Skeletal muscle satellite cell (primary cell): ENCODE measurements at regions not wholly inside any gene's neighbourhood (a gene's known extent, or its start where the extent isn't known, plus 50 kb on each side); places are given as distances from the start of the nearest gene placed in this dataset.
"Not testable (repeated sequence)": the region's sequence is repeated elsewhere in the genome, so short reads cannot be mapped to it uniquely, and the experiment has no call there.

Experiments
- H3K27me3 ChIP-seq: 2 replicates; pipeline ENCODE4 v1.7.0; 2013; ENCODE audit warnings: low read length; ENCODE audit not compliant: control insufficient read depth, insufficient read depth
- H3K36me3 ChIP-seq: 2 replicates; pipeline ENCODE4 v1.7.0; 2013; ENCODE audit warnings: mild to moderate bottlenecking, control low read depth, low read length; ENCODE audit not compliant: insufficient read depth
- H3K4me1 ChIP-seq: 2 replicates; pipeline ENCODE4 v1.7.0; 2013; ENCODE audit warnings: low read length; ENCODE audit not compliant: control insufficient read depth, insufficient read depth
- H3K4me2 ChIP-seq: 2 replicates; pipeline ENCODE4 v1.7.0; 2013; ENCODE audit warnings: mild to moderate bottlenecking, low read length
- H3K4me3 ChIP-seq: 2 replicates; pipeline ENCODE4 v1.7.0; 2013; ENCODE audit warnings: low read length
- H3K9ac ChIP-seq: 2 replicates; pipeline ENCODE4 v1.7.0; 2013; ENCODE audit warnings: mild to moderate bottlenecking, low read depth, low read length, moderate library complexity
- H3K9me3 ChIP-seq: replicated peaks from 2 replicates; pipeline ENCODE4 v1.7.0; 2013; ENCODE audit warnings: mild to moderate bottlenecking, control low read depth, low read length

- H3K27me3 ChIP-seq, H3K4me2 ChIP-seq, H3K36me3 ChIP-seq, H3K4me3 ChIP-seq, H3K4me1 ChIP-seq, H3K9ac ChIP-seq, H3K9me3 ChIP-seq: not testable (repeated sequence)
Measured at GRCh38 chr4:110399046-110399445, 76.9 kb upstream of the ENPEP start.

GRCh38 chr4:110396963-110397362 lies 79.0 kb upstream of the ENPEP start:
- Histone ChIP-seq H3K27me3 (peaks cover 4% of the 10 kb centered on the region), H3K4me3 (no peak overlapping the region), H3K9ac (no peak overlapping the region), H3K4me2 (no peak overlapping the region), H3K36me3 (no peaks in the 10 kb centered on the region), H3K4me1 (no peaks in the 10 kb centered on the region), H3K9me3 (no peaks in the 10 kb centered on the region)

GRCh38 chr4:110395421-110395820 lies 80.5 kb upstream of the ENPEP start:
- Histone ChIP-seq H3K4me3 (no peak overlapping the region), H3K27me3 (peaks cover 4% of the 10 kb centered on the region), H3K36me3 (no peaks in the 10 kb centered on the region), H3K9ac (no peak overlapping the region), H3K4me2 (no peak overlapping the region), H3K9me3 (no peaks in the 10 kb centered on the region), H3K4me1 (no peaks in the 10 kb centered on the region)

- Histone ChIP-seq H3K36me3 (no peaks in the 10 kb centered on the region), H3K27me3 (peaks cover 4% of the 10 kb centered on the region), H3K4me3 (no peak overlapping the region), H3K4me1 (no peaks in the 10 kb centered on the region), H3K4me2 (no peak overlapping the region), H3K9ac (no peak overlapping the region), H3K9me3 (no peaks in the 10 kb centered on the region)
Measured at GRCh38 chr4:110394871-110395270, 81.1 kb upstream of the ENPEP start.

- no peaks in the 10 kb centered on the region for H3K27me3 ChIP-seq
Measured at GRCh38 chr4:110381784-110382183, 94.2 kb upstream of the ENPEP start.

GRCh38 chr4:110372485-110372884 lies 103.5 kb upstream of the ENPEP start:
- Histone ChIP-seq H3K4me2 (no peak overlapping the region), H3K27me3 (no peaks in the 10 kb centered on the region), H3K9me3 (no peaks in the 10 kb centered on the region), H3K4me1 (peaks cover 6% of the 10 kb centered on the region), H3K4me3 (no peak overlapping the region), H3K36me3 (no peaks in the 10 kb centered on the region), H3K9ac (no peak overlapping the region)

More at GRCh38 chr4:110381784-110382183, 94.2 kb upstream of the ENPEP start:
- no peaks in the 10 kb centered on the region for H3K36me3 ChIP-seq
- H3K4me3 ChIP-seq: no peak overlapping the region
- no peaks in the 10 kb centered on the region for H3K4me1 ChIP-seq
- no peak overlapping the region for H3K9ac ChIP-seq
- H3K4me2 ChIP-seq: no peak overlapping the region
- no peaks in the 10 kb centered on the region for H3K9me3 ChIP-seq

GRCh38 chr4:110371016-110371770 lies 104.8 kb upstream of the ENPEP start:
- H3K36me3 ChIP-seq: no peaks in the 10 kb centered on the region
- H3K4me2 ChIP-seq: no peak overlapping the region
- H3K4me1 ChIP-seq: peaks cover 6% of the 10 kb centered on the region
- H3K9me3 ChIP-seq: no peaks in the 10 kb centered on the region
- no peaks in the 10 kb centered on the region for H3K27me3 ChIP-seq
- no peak overlapping the region for H3K4me3 ChIP-seq
- no peak overlapping the region for H3K9ac ChIP-seq

GRCh38 chr4:110368409-110368808 lies 107.5 kb upstream of the ENPEP start:
- no peak overlapping the region for H3K4me2 ChIP-seq
- H3K27me3 ChIP-seq: no peaks in the 10 kb centered on the region
- no peak overlapping the region for H3K4me3 ChIP-seq
- peaks cover 6% of the 10 kb centered on the region for H3K4me1 ChIP-seq
- H3K9ac ChIP-seq: no peak overlapping the region
- H3K9me3 ChIP-seq: no peaks in the 10 kb centered on the region
- H3K36me3 ChIP-seq: no peaks in the 10 kb centered on the region

- Histone ChIP-seq H3K4me2 (no peak overlapping the region), H3K36me3 (no peaks in the 10 kb centered on the region), H3K9me3 (no peaks in the 10 kb centered on the region), H3K4me1 (peaks cover 6% of the 10 kb centered on the region), H3K4me3 (no peak overlapping the region), H3K27me3 (no peaks in the 10 kb centered on the region), H3K9ac (no peak overlapping the region)
Measured at GRCh38 chr4:110367156-110367555, 108.8 kb upstream of the ENPEP start.

GRCh38 chr4:110365761-110366160 lies 110.2 kb upstream of the ENPEP start:
- Histone ChIP-seq H3K4me3 (no peak overlapping the region), H3K27me3 (no peaks in the 10 kb centered on the region), H3K9me3 (no peaks in the 10 kb centered on the region), H3K4me2 (no peak overlapping the region), H3K36me3 (no peaks in the 10 kb centered on the region), H3K9ac (no peak overlapping the region), H3K4me1 (no peaks in the 10 kb centered on the region)

GRCh38 chr4:110364911-110365520 lies 110.9 kb upstream of the ENPEP start:
- H3K9ac ChIP-seq: no peak overlapping the region
- no peaks in the 10 kb centered on the region for H3K27me3 ChIP-seq
- H3K4me2 ChIP-seq: no peak overlapping the region

GRCh38 chr4:110361921-110362320 lies 114.0 kb upstream of the ENPEP start:
- H3K9me3 ChIP-seq: no peaks in the 10 kb centered on the region
- no peak overlapping the region for H3K4me2 ChIP-seq
- no peaks in the 10 kb centered on the region for H3K4me1 ChIP-seq
- no peak overlapping the region for H3K4me3 ChIP-seq
- H3K9ac ChIP-seq: no peak overlapping the region
- H3K36me3 ChIP-seq: no peaks in the 10 kb centered on the region
- no peaks in the 10 kb centered on the region for H3K27me3 ChIP-seq

More at GRCh38 chr4:110364911-110365520, 110.9 kb upstream of the ENPEP start:
- Histone ChIP-seq H3K4me3 (no peak overlapping the region), H3K9me3 (no peaks in the 10 kb centered on the region), H3K36me3 (no peaks in the 10 kb centered on the region), H3K4me1 (no peaks in the 10 kb centered on the region)
